BJ (cell line): ENCODE measurements at regions not wholly inside any gene's neighbourhood (a gene's known extent, or its start where the extent isn't known, plus 50 kb on each side); places are given as distances from the start of the nearest gene placed in this dataset.

ENCODE experiments used
- CTCF ChIA-PET: fragments of 350-600 bp; formaldehyde crosslinking; extraction: SDS; loops from one replicate; lab custom pipeline; 2021; ENCODE audit warnings: antibody characterized with exemption, inconsistent platforms; lab: Yijun Ruan, JAX
- POLR2A ChIA-PET: fragments of 300-600 bp; sonication (Branson Sonifier 250); formaldehyde crosslinking; extraction: SDS; loops from one replicate; lab custom pipeline; 2021; ENCODE audit warnings: antibody characterized with exemption; lab: Charles Lee
- DNase-seq: peaks from one replicate; pipeline ENCODE4 v3.0.0-alpha.2; 2011; ENCODE audit warnings: low read depth
- H3K27me3 ChIP-seq: 2 replicates; pipeline ENCODE4 v1.6.0; 2011; ENCODE audit warnings: low read length; ENCODE audit not compliant: control insufficient read depth, insufficient read depth
- H3K36me3 ChIP-seq: 2 replicates; pipeline ENCODE4 v1.5.1; 2011; ENCODE audit warnings: low read length; ENCODE audit not compliant: control insufficient read depth, insufficient read depth
- H3K4me3 ChIP-seq: 2 replicates; pipeline ENCODE4 v1.5.1; 2011; ENCODE audit warnings: low read depth, mild to moderate bottlenecking, control low read depth, low read length
- CTCF ChIP-seq: IDR thresholded peaks from 2 replicates; pipeline ENCODE4 v1.5.1; 2011; ENCODE audit warnings: low read depth, mild to moderate bottlenecking, control low read depth, inconsistent platforms, low read length, moderate library complexity; ENCODE audit not compliant: insufficient read depth

GRCh38 chr10:10552948-10553347 is 464.7 kb upstream of the CELF2 start:
- CTCF ChIA-PET = no interaction called here
- TF ChIP-seq CTCF = no peak
- POLR2A ChIA-PET = no interaction called here

GRCh38 chr10:10564081-10564794 is 453.4 kb upstream of the CELF2 start:
- TF ChIP-seq CTCF = no peak
- H3K36me3 ChIP-seq = no peaks in the 10 kb centered on the region
- H3K27me3 ChIP-seq = no peaks in the 10 kb centered on the region
- ChIA-PET CTCF (no interaction called here), POLR2A (no interaction called here)
- H3K4me3 ChIP-seq = no peak overlapping the region
- DNase-seq = no peak

More at GRCh38 chr10:10552948-10553347, 464.7 kb upstream of the CELF2 start:
- no peaks in the 10 kb centered on the region for H3K27me3 ChIP-seq
- no peak overlapping the region for H3K4me3 ChIP-seq
- H3K36me3 ChIP-seq = no peaks in the 10 kb centered on the region
- DNase-seq = no peak

- Histone ChIP-seq H3K36me3 (no peaks in the 10 kb centered on the region), H3K4me3 (no peak overlapping the region), H3K27me3 (no peaks in the 10 kb centered on the region)
- no peak for DNase-seq
- POLR2A ChIA-PET = no interaction called here
- TF ChIP-seq CTCF = no peak
- CTCF ChIA-PET = no interaction called here
Observed at GRCh38 chr10:10576937-10577336, 440.7 kb upstream of the CELF2 start.

DNA sequence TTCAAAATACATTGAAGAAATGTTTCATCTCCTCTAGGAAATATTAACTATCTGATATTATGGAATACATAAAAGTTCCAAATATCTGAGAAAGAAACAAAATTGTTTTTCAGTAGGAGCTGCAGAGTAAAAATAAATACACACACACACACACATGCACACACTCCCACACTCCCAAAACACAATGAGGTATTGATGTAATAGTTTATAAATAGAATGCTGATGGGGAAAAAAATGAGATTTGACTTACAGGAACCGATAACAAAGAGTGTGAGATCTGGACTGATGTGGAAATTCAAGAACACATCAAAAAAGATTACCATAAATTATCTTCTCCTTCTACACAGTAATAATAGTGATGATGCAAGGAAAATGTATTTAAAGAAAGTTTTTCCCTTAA is 438.0 kb upstream of the CELF2 start:
- DNase-seq = no peak
- no peaks in the 10 kb centered on the region for H3K36me3 ChIP-seq
- H3K4me3 ChIP-seq = no peak overlapping the region
- CTCF ChIA-PET = interaction anchor here (0.6 kb wide), 1 partner anchor 441 kb away, joined by 3 read pairs; no protein-coding TSS in a partner anchor
- no peaks in the 10 kb centered on the region for H3K27me3 ChIP-seq
- TF ChIP-seq CTCF = no peak
- POLR2A ChIA-PET = no interaction called here

GRCh38 chr10:10584161-10584560 is 433.5 kb upstream of the CELF2 start:
- DNase-seq = no peak
- H3K27me3 ChIP-seq = no peaks in the 10 kb centered on the region
- ChIA-PET CTCF (no interaction called here), POLR2A (no interaction called here)
- no peak overlapping the region for H3K4me3 ChIP-seq
- no peak for TF ChIP-seq CTCF
- no peaks in the 10 kb centered on the region for H3K36me3 ChIP-seq
